Medulla oblongata (tissue), 1 donor: ENCODE measurements at regions not wholly inside any gene's neighbourhood (a gene's known extent, or its start where the extent isn't known, plus 50 kb on each side); places are given as distances from the start of the nearest gene placed in this dataset.
"Not testable (repeated sequence)": the region's sequence is repeated elsewhere in the genome, so short reads cannot be mapped to it uniquely, and the experiment has no call there.

Experiments
- DNase-seq: peaks from one replicate; pipeline ENCODE4 v3.0.0-alpha.2; 2015; ENCODE audit errors: extremely low spot score

GRCh38 chr10:22824984-22825383 is 102.9 kb upstream of the ARMC3 start:
- DNase-seq = no peak

- DNase-seq = no peak
Observed at GRCh38 chr10:22824520-22824919, 103.3 kb upstream of the ARMC3 start.

GRCh38 chr10:22823109-22823508 is 104.7 kb upstream of the ARMC3 start:
- DNase-seq = no peak

GRCh38 chr10:22821921-22822320 is 105.9 kb upstream of the ARMC3 start:
- DNase-seq = not testable (repeated sequence)

- no peak for DNase-seq
Observed at GRCh38 chr10:22821501-22821900, 106.4 kb upstream of the ARMC3 start.

- no peak for DNase-seq
Observed at GRCh38 chr10:22816298-22816653, 101.9 kb upstream of the PIP4K2A start.

GRCh38 chr10:22810643-22811465 is 96.5 kb upstream of the PIP4K2A start:
- DNase-seq = no peak

- no peak for DNase-seq
Observed at GRCh38 chr10:22807238-22807637, 92.9 kb upstream of the PIP4K2A start.

GRCh38 chr10:22805304-22805703 is 90.9 kb upstream of the PIP4K2A start:
- peak; percentile 74 for DNase-seq

GRCh38 chr10:22803261-22803885 is 89.0 kb upstream of the PIP4K2A start:
- no peak for DNase-seq

- no peak for DNase-seq
Observed at GRCh38 chr10:22801785-22802184, 87.4 kb upstream of the PIP4K2A start.

- not testable (repeated sequence) for DNase-seq
Observed at GRCh38 chr10:22797796-22798195, 83.4 kb upstream of the PIP4K2A start.

- DNase-seq = no peak
Observed at GRCh38 chr10:22795546-22795945, 81.2 kb upstream of the PIP4K2A start.

- no peak for DNase-seq
Observed at GRCh38 chr10:22792161-22792560, 77.8 kb upstream of the PIP4K2A start.

GRCh38 chr10:22791665-22792064 is 77.3 kb upstream of the PIP4K2A start:
- no peak for DNase-seq

GRCh38 chr10:22784668-22785067 is 70.3 kb upstream of the PIP4K2A start:
- DNase-seq = no peak

- DNase-seq = no peak
Observed at GRCh38 chr10:22783807-22784206, 69.4 kb upstream of the PIP4K2A start.

GRCh38 chr10:22780474-22780885 is 66.1 kb upstream of the PIP4K2A start:
- DNase-seq = peak; percentile 50

GRCh38 chr10:22779331-22780019 is 65.1 kb upstream of the PIP4K2A start:
- no peak for DNase-seq

- no peak for DNase-seq
Observed at GRCh38 chr10:22774102-22774501, 59.7 kb upstream of the PIP4K2A start.

- not testable (repeated sequence) for DNase-seq
Observed at GRCh38 chr10:22771631-22772030, 57.3 kb upstream of the PIP4K2A start.

- DNase-seq = no peak
Observed at GRCh38 chr10:22770270-22770669, 55.9 kb upstream of the PIP4K2A start.

- DNase-seq = no peak
Observed at GRCh38 chr10:22767859-22768258, 53.5 kb upstream of the PIP4K2A start.
